ENCODE measurements at regions not wholly inside any gene's neighbourhood (a gene's known extent, or its start where the extent isn't known, plus 50 kb on each side); places are given as distances from the start of the nearest gene placed in this dataset.
"Not testable (repeated sequence)": the region's sequence is repeated elsewhere in the genome, so short reads cannot be mapped to it uniquely, and the experiment has no call there.

GRCh38 chr16:29094325-29094724 is 109.5 kb downstream of the LAT start:
- TF ChIP-seq CTCF, POLR2A (IDR thresholded peaks at IDR 0.05): not testable (repeated sequence)
